Mesenchymal stem cell (in vitro differentiated cells and primary cell): ENCODE measurements at regions not wholly inside any gene's neighbourhood (a gene's known extent, or its start where the extent isn't known, plus 50 kb on each side); places are given as distances from the start of the nearest gene placed in this dataset.
"Not testable (repeated sequence)": the region's sequence is repeated elsewhere in the genome, so short reads cannot be mapped to it uniquely, and the experiment has no call there.

Experiments used
- DNase-seq: peaks from one replicate; pipeline ENCODE4 v3.0.0-alpha.2; 2013
- H2AFZ ChIP-seq: one replicate; pipeline ENCODE4 v1.6.1; 2013; ENCODE audit warnings: low read depth, mild to moderate bottlenecking, control low read depth, inconsistent platforms, low read length, moderate library complexity
- H2AK5ac ChIP-seq: 2 replicates; pipeline ENCODE4 v1.6.1; 2013; ENCODE audit warnings: low read length, moderate library complexity, mild to moderate bottlenecking, inconsistent platforms; ENCODE audit not compliant: severe bottlenecking
- H2BK120ac ChIP-seq: one replicate; pipeline ENCODE4 v1.6.1; 2013; ENCODE audit warnings: low read depth, mild to moderate bottlenecking, inconsistent platforms, low read length, moderate library complexity
- H2BK12ac ChIP-seq, 2 experiments: one replicate each; pipeline ENCODE4 v1.6.1; 2013; ENCODE audit warnings: inconsistent platforms in 2 of 2, low read length in 2 of 2, mild to moderate bottlenecking in 2 of 2, moderate library complexity in 2 of 2, control low read depth in 1 of 2
- H2BK15ac ChIP-seq: one replicate; pipeline ENCODE4 v1.6.1; 2013; ENCODE audit warnings: mild to moderate bottlenecking, low read depth, inconsistent platforms; ENCODE audit not compliant: poor library complexity, severe bottlenecking
- H2BK5ac ChIP-seq: 2 replicates; pipeline ENCODE4 v1.6.1; 2013; ENCODE audit warnings: low read depth, mild to moderate bottlenecking, low read length, control low read depth, inconsistent platforms; ENCODE audit not compliant: poor library complexity, severe bottlenecking
- H3K14ac ChIP-seq, 2 experiments: one replicate each; pipeline ENCODE4 v1.6.1; 2013; ENCODE audit warnings: inconsistent platforms in 2 of 2, low read length in 2 of 2, control low read depth in 1 of 2, mild to moderate bottlenecking in 1 of 2, moderate library complexity in 1 of 2
- H3K18ac ChIP-seq, 2 experiments: one replicate each; pipeline ENCODE4 v1.6.1; 2013; ENCODE audit warnings: inconsistent platforms in 2 of 2, low read length in 2 of 2, control low read depth in 1 of 2, low read depth in 1 of 2, mild to moderate bottlenecking in 1 of 2
- H3K23ac ChIP-seq, 2 experiments: one replicate each; pipeline ENCODE4 v1.6.1; 2013; ENCODE audit warnings: inconsistent platforms in 2 of 2, low read length in 2 of 2, mild to moderate bottlenecking in 2 of 2, moderate library complexity in 2 of 2, control low read depth in 1 of 2
- H3K27ac ChIP-seq: 2 replicates; pipeline ENCODE4 v1.5.1; 2013; ENCODE audit warnings: mild to moderate bottlenecking, moderate library complexity, low read length, control low read depth, inconsistent platforms; ENCODE audit not compliant: poor library complexity, severe bottlenecking
- H3K27me3 ChIP-seq, 2 experiments: 2 replicates each; pipeline versions ENCODE4 v1.6.1 to v1.7.0; 2013; ENCODE audit warnings: low read length in 2 of 2, mild to moderate bottlenecking in 2 of 2, moderate library complexity in 2 of 2, control low read depth in 1 of 2, inconsistent platforms in 1 of 2; ENCODE audit not compliant: control insufficient read depth in 1 of 2, insufficient read depth in 1 of 2
- H3K36me3 ChIP-seq, 2 experiments: 2 replicates each; pipeline versions ENCODE4 v1.6.1 to v1.7.0; 2013; ENCODE audit warnings: low read length in 2 of 2, control low read depth in 1 of 2, inconsistent platforms in 1 of 2, low read depth in 1 of 2, mild to moderate bottlenecking in 1 of 2; ENCODE audit not compliant: insufficient read depth in 2 of 2, control insufficient read depth in 1 of 2
- H3K4ac ChIP-seq, 2 experiments: one replicate each; pipeline ENCODE4 v1.6.1; 2013; ENCODE audit warnings: inconsistent platforms in 2 of 2, low read length in 2 of 2, mild to moderate bottlenecking in 2 of 2, moderate library complexity in 2 of 2, control low read depth in 1 of 2, low read depth in 1 of 2
- H3K4me1 ChIP-seq: 2 replicates; pipeline ENCODE4 v1.6.1; 2013; ENCODE audit warnings: low read depth, low read length, control low read depth; ENCODE audit not compliant: control insufficient read depth, insufficient read depth
- H3K4me2 ChIP-seq: 2 replicates; pipeline ENCODE4 v1.6.1; 2013; ENCODE audit warnings: low read length, mild to moderate bottlenecking, inconsistent platforms; ENCODE audit not compliant: poor library complexity, severe bottlenecking
- H3K4me3 ChIP-seq, 2 experiments: 2 replicates each; pipeline versions ENCODE4 v1.5.1 to v1.7.0; 2013; ENCODE audit warnings: low read length in 2 of 2, mild to moderate bottlenecking in 2 of 2, control low read depth in 1 of 2, low read depth in 1 of 2; ENCODE audit not compliant: insufficient read depth in 1 of 2
- H3K79me1 ChIP-seq: replicated peaks from 2 replicates; pipeline ENCODE4 v1.6.1; 2013; ENCODE audit warnings: mild to moderate bottlenecking, control low read depth, low read length, inconsistent platforms; ENCODE audit not compliant: poor library complexity, severe bottlenecking
- H3K9ac ChIP-seq: 2 replicates; pipeline ENCODE4 v1.7.0; 2013; ENCODE audit warnings: mild to moderate bottlenecking, low read length, moderate library complexity
- H3K9me3 ChIP-seq: 2 replicates; pipeline ENCODE4 v1.7.0; 2013; ENCODE audit warnings: mild to moderate bottlenecking, low read length; ENCODE audit not compliant: control insufficient read depth
- H4K8ac ChIP-seq: one replicate; pipeline ENCODE4 v1.6.1; 2013; ENCODE audit warnings: inconsistent platforms, mild to moderate bottlenecking, low read length, moderate library complexity
- H4K91ac ChIP-seq: one replicate; pipeline ENCODE4 v1.6.1; 2013; ENCODE audit warnings: mild to moderate bottlenecking, low read length, inconsistent platforms
- WGBS: methylation state at CpG from one replicate; pipeline ENCODE4 v1.1.7; 2013; ENCODE audit warnings: mixed read lengths; 5-methylcytosine and 5-hydroxymethylcytosine counted together

GRCh38 chr6:6459963-6460362 is 128.6 kb upstream of the LY86 start:
- not testable (repeated sequence) for H2AK5ac ChIP-seq, H3K4me2 ChIP-seq, H2BK15ac ChIP-seq, H3K36me3 ChIP-seq, H2BK12ac ChIP-seq, H2BK5ac ChIP-seq, H3K18ac ChIP-seq, H3K4me1 ChIP-seq, H3K23ac ChIP-seq, H4K91ac ChIP-seq, H3K4me3 ChIP-seq, H3K27me3 ChIP-seq, H3K4ac ChIP-seq, DNase-seq, H4K8ac ChIP-seq, H3K9me3 ChIP-seq, H2BK120ac ChIP-seq, H3K27ac ChIP-seq, H3K9ac ChIP-seq, H3K79me1 ChIP-seq, H3K14ac ChIP-seq, H2AFZ ChIP-seq
- 88% methylated on average over 3 of the region's 4 CpGs for WGBS

- no peak overlapping the region for H3K4me3 ChIP-seq
- no peak overlapping the region for H2BK15ac ChIP-seq
- no peak overlapping the region for H4K8ac ChIP-seq
- no peak overlapping the region for H3K14ac ChIP-seq
- no peak overlapping the region for H2BK5ac ChIP-seq
- H3K4ac ChIP-seq = no peak overlapping the region
- no peaks in the 10 kb centered on the region for H3K4me1 ChIP-seq
- H4K91ac ChIP-seq = no peak overlapping the region
- no peak overlapping the region for H2AK5ac ChIP-seq
- H3K27me3 ChIP-seq = peaks cover 0 to 6% of the 10 kb centered on the region in 2 experiments
- H2AFZ ChIP-seq = no peak overlapping the region
- H3K36me3 ChIP-seq = no peaks in the 10 kb centered on the region
- H3K9me3 ChIP-seq = no peaks in the 10 kb centered on the region
- no peak overlapping the region for H3K4me2 ChIP-seq
- H2BK120ac ChIP-seq = no peak overlapping the region
- DNase-seq = no peak
- H3K9ac ChIP-seq = no peak overlapping the region
- WGBS = 72% methylated on average over 2 of the region's 2 CpGs
- no peak overlapping the region for H3K27ac ChIP-seq
- H2BK12ac ChIP-seq = no peak overlapping the region
- no peaks in the 10 kb centered on the region for H3K79me1 ChIP-seq
- no peak overlapping the region for H3K18ac ChIP-seq
- no peak overlapping the region for H3K23ac ChIP-seq
These were observed 128.1 kb upstream of the LY86 start for GRCh38 chr6:6460416-6460815.

GRCh38 chr6:6461138-6461537 is 127.4 kb upstream of the LY86 start:
- no peak overlapping the region for H2BK12ac ChIP-seq
- no peak overlapping the region for H3K4me2 ChIP-seq
- no peak overlapping the region for H4K91ac ChIP-seq
- no peak overlapping the region for H2BK120ac ChIP-seq
- no peak overlapping the region for H4K8ac ChIP-seq
- no peak overlapping the region for H3K4me3 ChIP-seq
- no peak overlapping the region for H3K14ac ChIP-seq
- no peak for DNase-seq
- H2BK5ac ChIP-seq = no peak overlapping the region
- WGBS = 86% methylated on average over 3 of the region's 4 CpGs
- H3K27ac ChIP-seq = no peak overlapping the region
- no peak overlapping the region for H2AFZ ChIP-seq
- H3K9me3 ChIP-seq = no peaks in the 10 kb centered on the region
- no peaks in the 10 kb centered on the region for H3K79me1 ChIP-seq
- H2AK5ac ChIP-seq = no peak overlapping the region
- peaks cover 0 to 6% of the 10 kb centered on the region in 2 experiments for H3K27me3 ChIP-seq
- H3K4ac ChIP-seq = no peak overlapping the region
- H3K9ac ChIP-seq = peak overlapping the region; percentile 2
- no peaks in the 10 kb centered on the region for H3K36me3 ChIP-seq
- no peaks in the 10 kb centered on the region for H3K4me1 ChIP-seq
- H3K18ac ChIP-seq = no peak overlapping the region
- H2BK15ac ChIP-seq = no peak overlapping the region
- no peak overlapping the region for H3K23ac ChIP-seq

DNA sequence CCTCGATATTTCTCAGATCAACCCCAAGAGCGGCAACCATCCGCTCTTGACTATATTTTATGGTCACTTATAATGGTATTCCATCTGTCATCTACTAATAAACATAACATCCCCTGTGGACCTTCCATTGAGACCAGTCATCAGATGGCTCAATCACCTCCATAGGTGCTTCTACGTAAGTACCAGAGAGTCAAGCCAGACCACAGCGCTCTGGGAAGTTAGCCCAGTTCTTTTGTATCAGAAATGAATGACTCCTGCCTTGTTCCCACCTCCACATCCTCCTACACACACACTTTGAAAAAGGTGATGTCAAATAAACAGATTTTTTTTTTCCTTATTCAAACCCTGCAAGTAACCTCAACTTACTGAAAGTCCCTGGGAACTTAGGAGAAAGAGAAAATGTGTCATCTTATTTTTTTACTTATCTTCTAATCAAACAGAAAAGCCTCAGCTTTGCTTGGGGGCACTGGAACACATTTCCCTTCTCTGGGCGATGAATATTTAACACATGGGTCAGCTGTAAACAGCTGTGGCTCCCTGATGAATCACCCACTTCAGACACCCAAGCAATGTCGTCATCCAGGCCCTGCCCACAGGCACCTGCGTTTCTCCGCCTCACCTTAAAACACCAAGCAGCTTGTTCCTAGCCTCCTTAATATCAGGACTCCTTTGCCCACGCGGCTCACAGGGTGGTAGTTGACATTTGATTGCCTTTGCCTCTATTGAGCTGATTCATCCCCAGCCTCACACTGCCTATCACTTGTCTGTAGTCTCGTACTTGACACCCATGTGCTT is 121.4 kb upstream of the LY86 start:
- no peak overlapping the region for H3K4me3 ChIP-seq
- no peak overlapping the region for H2BK12ac ChIP-seq
- peak; percentile 8 for DNase-seq
- no peak overlapping the region for H3K14ac ChIP-seq
- no peak overlapping the region for H2AK5ac ChIP-seq
- H2BK120ac ChIP-seq = no peak overlapping the region
- H4K8ac ChIP-seq = no peak overlapping the region
- 57% methylated on average over 12 of the region's 12 CpGs for WGBS
- H3K4me1 ChIP-seq = no peaks in the 10 kb centered on the region
- H3K4me2 ChIP-seq = no peak overlapping the region
- no peak overlapping the region for H3K4ac ChIP-seq
- H3K27me3 ChIP-seq = peaks cover 0 to 6% of the 10 kb centered on the region in 2 experiments
- H3K27ac ChIP-seq = no peak overlapping the region
- no peak overlapping the region for H3K9ac ChIP-seq
- H3K23ac ChIP-seq = no peak overlapping the region
- H2AFZ ChIP-seq = no peak overlapping the region
- no peaks in the 10 kb centered on the region for H3K79me1 ChIP-seq
- no peaks in the 10 kb centered on the region for H3K36me3 ChIP-seq
- no peak overlapping the region for H4K91ac ChIP-seq
- no peak overlapping the region for H3K18ac ChIP-seq
- H3K9me3 ChIP-seq = no peaks in the 10 kb centered on the region
- H2BK15ac ChIP-seq = no peak overlapping the region
- H2BK5ac ChIP-seq = no peak overlapping the region
